ENCODE measurements at regions not wholly inside any gene's neighbourhood (a gene's known extent, or its start where the extent isn't known, plus 50 kb on each side); places are given as distances from the start of the nearest gene placed in this dataset.
"Not testable (repeated sequence)": the region's sequence is repeated elsewhere in the genome, so short reads cannot be mapped to it uniquely, and the experiment has no call there.

- no peaks in the 10 kb centered on the region for H3K36me3 ChIP-seq (ENCODE audit: control insufficient read depth, insufficient read depth, low read length)
- H3K27me3 ChIP-seq (ENCODE audit: control insufficient read depth, insufficient read depth, low read length) = no peaks in the 10 kb centered on the region
- peaks cover 25% of the 10 kb centered on the region for H3K9me3 ChIP-seq (ENCODE audit: control insufficient read depth, insufficient read depth, low read depth, low read length)
- H3K4me3 ChIP-seq (ENCODE audit: low read depth, low read length) = no peak overlapping the region
- no peaks in the 10 kb centered on the region for H3K4me1 ChIP-seq (ENCODE audit: control insufficient read depth, insufficient read depth, low read length)
- no peak overlapping the region for H3K27ac ChIP-seq (ENCODE audit: low read depth, low read length)
- H3K9ac ChIP-seq (ENCODE audit: low read length) = no peak overlapping the region
Measured at GRCh38 chr4:64144994-64145393, 264.3 kb downstream of the TECRL start.

GRCh38 chr4:64130907-64131306 lies 278.3 kb downstream of the TECRL start:
- H3K9me3 ChIP-seq (ENCODE audit: control insufficient read depth, insufficient read depth, low read depth, low read length) = no peaks in the 10 kb centered on the region
- H3K9ac ChIP-seq (ENCODE audit: low read length) = no peak overlapping the region
- H3K4me1 ChIP-seq (ENCODE audit: control insufficient read depth, insufficient read depth, low read length) = no peaks in the 10 kb centered on the region
- H3K27ac ChIP-seq (ENCODE audit: low read depth, low read length) = no peak overlapping the region
- no peak overlapping the region for H3K4me3 ChIP-seq (ENCODE audit: low read depth, low read length)
- no peaks in the 10 kb centered on the region for H3K36me3 ChIP-seq (ENCODE audit: control insufficient read depth, insufficient read depth, low read length)
- no peaks in the 10 kb centered on the region for H3K27me3 ChIP-seq (ENCODE audit: control insufficient read depth, insufficient read depth, low read length)

GRCh38 chr4:64125354-64125753 lies 283.9 kb downstream of the TECRL start:
- no peaks in the 10 kb centered on the region for H3K27me3 ChIP-seq (ENCODE audit: control insufficient read depth, insufficient read depth, low read length)
- H3K9ac ChIP-seq (ENCODE audit: low read length) = no peak overlapping the region
- no peaks in the 10 kb centered on the region for H3K4me1 ChIP-seq (ENCODE audit: control insufficient read depth, insufficient read depth, low read length)
- no peaks in the 10 kb centered on the region; the same call in 1 of the 2 replicates for H3K9me3 ChIP-seq (ENCODE audit: control insufficient read depth, insufficient read depth, low read depth, low read length)
- H3K4me3 ChIP-seq (ENCODE audit: low read depth, low read length) = no peak overlapping the region
- no peak overlapping the region for H3K27ac ChIP-seq (ENCODE audit: low read depth, low read length)
- H3K36me3 ChIP-seq (ENCODE audit: control insufficient read depth, insufficient read depth, low read length) = no peaks in the 10 kb centered on the region

DNA sequence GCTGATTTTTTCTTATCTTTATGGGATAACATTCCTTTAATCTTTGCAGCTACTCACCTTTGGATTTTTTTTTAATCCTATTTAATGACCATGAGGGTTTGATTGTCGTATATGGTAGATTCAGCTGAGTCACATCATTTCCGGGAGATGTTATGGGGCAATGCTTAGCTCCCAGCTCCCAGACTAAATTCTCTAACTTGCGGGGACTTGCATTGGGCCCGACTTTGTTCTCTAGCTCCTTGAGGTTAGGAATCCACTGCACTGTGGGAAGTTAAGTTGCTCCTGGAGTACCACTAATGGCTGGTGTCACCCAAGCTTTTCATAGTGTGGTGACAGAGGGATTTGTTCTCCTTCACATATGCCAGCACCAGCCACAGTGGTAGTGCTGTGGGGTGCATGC lies 287.4 kb downstream of the TECRL start:
- Histone ChIP-seq H3K4me3 (ENCODE audit: low read depth, low read length) (no peak overlapping the region), H3K4me1 (ENCODE audit: control insufficient read depth, insufficient read depth, low read length) (no peaks in the 10 kb centered on the region), H3K27me3 (ENCODE audit: control insufficient read depth, insufficient read depth, low read length) (no peaks in the 10 kb centered on the region)

DNA sequence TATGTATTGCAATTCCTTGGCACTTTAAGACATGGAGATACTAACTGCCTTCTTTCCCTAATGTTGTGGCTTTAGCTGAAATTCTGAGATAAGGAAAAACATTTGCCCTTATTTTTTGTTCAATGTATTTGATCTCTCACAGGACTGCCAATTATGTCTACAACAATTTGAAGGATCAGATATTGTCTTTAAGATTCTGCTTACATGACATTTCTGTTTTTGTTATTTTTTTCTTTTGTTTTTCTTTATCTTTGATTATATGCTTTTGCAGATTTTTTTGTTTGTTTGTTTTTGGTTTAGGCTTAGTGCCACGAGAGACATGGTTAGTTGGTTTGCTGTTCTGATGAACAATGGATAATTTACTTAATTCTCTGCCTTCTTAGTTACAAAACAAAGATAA lies 303.3 kb downstream of the TECRL start:
- H3K9me3 ChIP-seq (ENCODE audit: control insufficient read depth, insufficient read depth, low read depth, low read length) = no peaks in the 10 kb centered on the region
- no peak overlapping the region for H3K4me3 ChIP-seq (ENCODE audit: low read depth, low read length)
- H3K9ac ChIP-seq (ENCODE audit: low read length) = no peak overlapping the region
- H3K27ac ChIP-seq (ENCODE audit: low read depth, low read length) = no peak overlapping the region
- no peaks in the 10 kb centered on the region for H3K27me3 ChIP-seq (ENCODE audit: control insufficient read depth, insufficient read depth, low read length)
- no peaks in the 10 kb centered on the region for H3K4me1 ChIP-seq (ENCODE audit: control insufficient read depth, insufficient read depth, low read length)
- H3K36me3 ChIP-seq (ENCODE audit: control insufficient read depth, insufficient read depth, low read length) = no peaks in the 10 kb centered on the region

More for the DNA sequence above, 287.4 kb downstream of the TECRL start:
- Histone ChIP-seq H3K27ac (ENCODE audit: low read depth, low read length) (no peak overlapping the region), H3K9ac (ENCODE audit: low read length) (no peak overlapping the region), H3K36me3 (ENCODE audit: control insufficient read depth, insufficient read depth, low read length) (no peaks in the 10 kb centered on the region), H3K9me3 (ENCODE audit: control insufficient read depth, insufficient read depth, low read depth, low read length) (no peaks in the 10 kb centered on the region; the same call in 1 of the 2 replicates)

DNA sequence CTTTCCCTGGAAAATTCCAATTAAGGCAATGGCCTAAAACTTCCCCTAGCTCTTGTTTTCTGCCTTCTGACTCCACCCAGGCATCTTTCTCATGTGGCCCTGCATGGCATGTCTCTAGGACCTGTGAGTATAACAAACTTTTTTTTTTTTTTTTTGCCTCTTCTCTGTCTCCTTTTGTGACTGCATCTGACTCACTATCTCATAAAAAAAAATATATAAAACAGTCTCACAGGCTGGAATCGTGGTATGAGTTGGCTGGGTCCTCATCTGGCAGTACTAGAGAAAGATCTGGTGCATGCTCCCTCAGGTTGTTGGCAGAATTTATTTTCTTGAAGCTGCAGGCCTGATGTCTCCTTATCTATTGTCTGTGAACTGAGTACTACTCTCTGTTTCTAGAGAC lies 313.9 kb downstream of the TECRL start:
- Histone ChIP-seq H3K36me3 (ENCODE audit: control insufficient read depth, insufficient read depth, low read length) (no peaks in the 10 kb centered on the region), H3K27ac (ENCODE audit: low read depth, low read length) (no peak overlapping the region), H3K4me1 (ENCODE audit: control insufficient read depth, insufficient read depth, low read length) (no peaks in the 10 kb centered on the region), H3K27me3 (ENCODE audit: control insufficient read depth, insufficient read depth, low read length) (no peaks in the 10 kb centered on the region), H3K9me3 (ENCODE audit: control insufficient read depth, insufficient read depth, low read depth, low read length) (no peaks in the 10 kb centered on the region), H3K4me3 (ENCODE audit: low read depth, low read length) (no peak overlapping the region), H3K9ac (ENCODE audit: low read length) (no peak overlapping the region)

GRCh38 chr4:64079316-64079715 lies 329.9 kb downstream of the TECRL start:
- Histone ChIP-seq H3K36me3 (ENCODE audit: control insufficient read depth, insufficient read depth, low read length) (no peaks in the 10 kb centered on the region), H3K9me3 (ENCODE audit: control insufficient read depth, insufficient read depth, low read depth, low read length) (no peaks in the 10 kb centered on the region), H3K4me3 (ENCODE audit: low read depth, low read length) (no peak overlapping the region), H3K27me3 (ENCODE audit: control insufficient read depth, insufficient read depth, low read length) (no peaks in the 10 kb centered on the region), H3K9ac (ENCODE audit: low read length) (no peak overlapping the region), H3K4me1 (ENCODE audit: control insufficient read depth, insufficient read depth, low read length) (no peaks in the 10 kb centered on the region; the same call in 1 of the 2 replicates), H3K27ac (ENCODE audit: low read depth, low read length) (no peak overlapping the region)

DNA sequence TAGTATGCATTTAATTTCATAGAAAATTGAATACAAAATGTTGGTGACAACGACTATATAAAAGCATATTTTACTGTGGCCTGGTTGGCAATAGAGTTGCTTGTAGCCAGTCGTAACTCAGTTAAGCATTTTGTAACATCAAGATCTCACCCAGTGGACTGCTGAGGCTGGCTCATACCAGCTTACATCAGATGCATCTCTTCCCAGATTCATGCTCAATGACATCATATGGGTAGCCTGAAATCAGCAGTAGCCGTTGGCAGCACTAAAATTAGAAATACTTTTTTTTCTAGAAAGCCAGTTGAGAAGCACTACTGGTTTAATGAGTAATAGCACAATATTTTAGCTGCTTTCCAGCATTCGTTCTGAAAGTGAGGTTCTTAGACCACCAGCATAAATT lies 341.2 kb downstream of the TECRL start:
- no peak overlapping the region for H3K9ac ChIP-seq (ENCODE audit: low read length)
- H3K4me1 ChIP-seq (ENCODE audit: control insufficient read depth, insufficient read depth, low read length) = no peaks in the 10 kb centered on the region
- H3K27me3 ChIP-seq (ENCODE audit: control insufficient read depth, insufficient read depth, low read length) = no peaks in the 10 kb centered on the region
- H3K9me3 ChIP-seq (ENCODE audit: control insufficient read depth, insufficient read depth, low read depth, low read length) = no peaks in the 10 kb centered on the region
- H3K4me3 ChIP-seq (ENCODE audit: low read depth, low read length) = no peak overlapping the region
- no peak overlapping the region for H3K27ac ChIP-seq (ENCODE audit: low read depth, low read length)
- H3K36me3 ChIP-seq (ENCODE audit: control insufficient read depth, insufficient read depth, low read length) = no peaks in the 10 kb centered on the region

- H3K27ac ChIP-seq (ENCODE audit: low read depth, low read length) = no peak overlapping the region
Measured at GRCh38 chr4:64062991-64063390, 346.3 kb downstream of the TECRL start.

GRCh38 chr4:64037033-64037432 lies 372.2 kb downstream of the TECRL start:
- H3K9ac ChIP-seq (ENCODE audit: low read length); H3K4me1 ChIP-seq (ENCODE audit: control insufficient read depth, insufficient read depth, low read length); H3K27me3 ChIP-seq (ENCODE audit: control insufficient read depth, insufficient read depth, low read length); H3K4me3 ChIP-seq (ENCODE audit: low read depth, low read length); H3K36me3 ChIP-seq (ENCODE audit: control insufficient read depth, insufficient read depth, low read length); H3K27ac ChIP-seq (ENCODE audit: low read depth, low read length): not testable (repeated sequence)
- peaks cover 10% of the 10 kb centered on the region for H3K9me3 ChIP-seq (ENCODE audit: control insufficient read depth, insufficient read depth, low read depth, low read length)

More at GRCh38 chr4:64062991-64063390, 346.3 kb downstream of the TECRL start:
- Histone ChIP-seq H3K9ac (ENCODE audit: low read length) (no peak overlapping the region), H3K9me3 (ENCODE audit: control insufficient read depth, insufficient read depth, low read depth, low read length) (no peaks in the 10 kb centered on the region), H3K4me3 (ENCODE audit: low read depth, low read length) (no peak overlapping the region), H3K36me3 (ENCODE audit: control insufficient read depth, insufficient read depth, low read length) (no peaks in the 10 kb centered on the region), H3K4me1 (ENCODE audit: control insufficient read depth, insufficient read depth, low read length) (no peaks in the 10 kb centered on the region), H3K27me3 (ENCODE audit: control insufficient read depth, insufficient read depth, low read length) (no peaks in the 10 kb centered on the region)

GRCh38 chr4:64022560-64022959 lies 386.7 kb downstream of the TECRL start:
- Histone ChIP-seq H3K36me3 (ENCODE audit: control insufficient read depth, insufficient read depth, low read length) (no peaks in the 10 kb centered on the region), H3K4me3 (ENCODE audit: low read depth, low read length) (no peak overlapping the region), H3K4me1 (ENCODE audit: control insufficient read depth, insufficient read depth, low read length) (no peaks in the 10 kb centered on the region), H3K9me3 (ENCODE audit: control insufficient read depth, insufficient read depth, low read depth, low read length) (peaks cover 13% of the 10 kb centered on the region), H3K27ac (ENCODE audit: low read depth, low read length) (no peak overlapping the region), H3K9ac (ENCODE audit: low read length) (no peak overlapping the region), H3K27me3 (ENCODE audit: control insufficient read depth, insufficient read depth, low read length) (no peaks in the 10 kb centered on the region)

DNA sequence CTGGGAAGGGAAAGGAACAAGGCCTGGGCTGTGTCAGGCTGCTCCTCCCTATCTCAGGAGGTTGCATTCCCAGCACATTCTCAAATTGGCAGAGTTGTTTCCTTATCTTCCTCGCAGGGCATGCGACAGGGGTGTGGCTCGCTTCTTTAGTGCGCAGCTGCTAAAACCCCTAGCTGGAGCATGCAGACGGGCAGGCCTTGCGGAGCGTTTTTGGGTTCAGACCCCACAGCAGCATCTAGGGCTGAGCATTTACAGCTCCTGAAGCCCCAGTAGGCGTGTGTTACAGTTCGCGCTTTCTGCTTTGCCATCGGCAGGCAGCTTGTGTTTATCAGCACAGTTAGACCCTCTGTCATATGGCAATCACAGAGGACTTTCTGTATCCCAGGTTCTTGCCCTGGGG lies 392.4 kb downstream of the TECRL start:
- H3K36me3 ChIP-seq (ENCODE audit: control insufficient read depth, insufficient read depth, low read length) = no peaks in the 10 kb centered on the region

More for the DNA sequence above, 392.4 kb downstream of the TECRL start:
- Histone ChIP-seq H3K4me1 (ENCODE audit: control insufficient read depth, insufficient read depth, low read length) (no peaks in the 10 kb centered on the region), H3K9ac (ENCODE audit: low read length) (no peak overlapping the region), H3K27me3 (ENCODE audit: control insufficient read depth, insufficient read depth, low read length) (no peaks in the 10 kb centered on the region), H3K27ac (ENCODE audit: low read depth, low read length) (no peak overlapping the region), H3K4me3 (ENCODE audit: low read depth, low read length) (no peak overlapping the region), H3K9me3 (ENCODE audit: control insufficient read depth, insufficient read depth, low read depth, low read length) (no peaks in the 10 kb centered on the region)

Measured in HUES6 (cell line).